ENCODE measurements at regions not wholly inside any gene's neighbourhood (a gene's known extent, or its start where the extent isn't known, plus 50 kb on each side); places are given as distances from the start of the nearest gene placed in this dataset.
A peak's percentile ranks its signal among the peaks of the same experiment; 100 is the strongest.

DNA sequence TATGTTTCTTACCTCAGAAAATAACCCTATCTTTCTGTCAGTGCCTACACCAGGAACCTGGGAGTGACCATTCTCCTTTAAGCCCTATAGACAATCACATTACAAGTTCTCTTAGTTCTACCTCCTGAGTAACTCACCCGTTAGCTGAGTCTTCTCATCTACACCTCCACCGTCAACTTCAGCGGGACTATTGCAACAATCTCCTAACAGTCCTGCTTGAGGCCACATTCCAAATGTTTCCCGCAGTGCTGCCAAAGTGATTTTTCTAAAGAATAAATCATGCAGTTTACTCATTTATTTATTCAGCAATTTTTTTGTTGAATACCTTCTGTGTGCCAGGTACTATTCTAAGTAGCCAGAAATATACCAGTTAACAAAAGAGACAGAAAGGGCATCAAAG, 285.0 kb upstream of the GRIP1 start:
- DNase-seq (ENCODE audit: low spot score) = no peak

- peak; percentile 60 for DNase-seq (ENCODE audit: low spot score)
These were observed 285.8 kb upstream of the GRIP1 start for GRCh38 chr12:66964629-66965028.

- DNase-seq (ENCODE audit: low spot score) = no peak
These were observed 286.7 kb upstream of the GRIP1 start for GRCh38 chr12:66965621-66966020.

- no peak for DNase-seq (ENCODE audit: low spot score)
These were observed 292.9 kb upstream of the GRIP1 start for GRCh38 chr12:66971816-66972215.

DNA sequence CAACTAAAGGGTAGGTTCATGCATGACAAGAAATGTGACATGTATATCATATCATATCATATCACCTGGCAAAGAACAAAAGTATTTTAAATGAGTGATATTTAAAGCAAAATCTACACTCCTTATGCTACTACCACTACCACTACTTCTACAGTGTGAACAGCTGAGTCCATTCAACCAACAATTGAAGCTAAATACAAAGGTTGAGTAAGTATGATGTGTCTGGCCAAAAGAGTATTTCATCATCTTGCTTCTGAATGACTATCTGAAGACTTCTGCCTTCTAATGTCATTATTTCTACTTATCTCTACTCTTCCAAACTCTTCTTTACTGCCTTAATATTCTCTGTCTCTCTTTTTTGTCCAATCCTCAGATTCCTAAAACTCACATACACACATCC, 292.6 kb upstream of the CAND1 start:
- no peak for DNase-seq (ENCODE audit: low spot score)

GRCh38 chr12:66978802-66979201, 290.4 kb upstream of the CAND1 start:
- no peak for DNase-seq (ENCODE audit: low spot score)

DNA sequence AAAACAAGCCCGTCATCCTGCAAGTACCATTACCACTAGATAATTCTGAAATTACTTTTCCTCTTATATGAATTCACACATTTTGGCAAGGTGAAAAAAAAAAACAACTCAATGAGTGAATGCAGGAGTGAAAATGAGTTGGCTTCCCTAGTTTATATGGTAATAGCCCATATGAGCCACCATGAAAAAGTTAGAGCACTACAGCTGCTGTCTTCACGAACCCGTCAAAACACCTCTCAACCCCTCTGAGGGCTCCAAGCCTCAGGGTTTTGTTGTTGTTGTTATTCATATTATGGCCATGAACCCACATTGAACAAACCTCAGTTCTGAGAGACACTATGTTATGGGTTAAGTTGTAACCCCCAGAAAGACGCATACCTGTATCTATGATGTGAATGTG, 289.9 kb upstream of the CAND1 start:
- DNase-seq (ENCODE audit: low spot score) = no peak

GRCh38 chr12:66984077-66984476, 285.1 kb upstream of the CAND1 start:
- DNase-seq (ENCODE audit: low spot score) = no peak

DNA sequence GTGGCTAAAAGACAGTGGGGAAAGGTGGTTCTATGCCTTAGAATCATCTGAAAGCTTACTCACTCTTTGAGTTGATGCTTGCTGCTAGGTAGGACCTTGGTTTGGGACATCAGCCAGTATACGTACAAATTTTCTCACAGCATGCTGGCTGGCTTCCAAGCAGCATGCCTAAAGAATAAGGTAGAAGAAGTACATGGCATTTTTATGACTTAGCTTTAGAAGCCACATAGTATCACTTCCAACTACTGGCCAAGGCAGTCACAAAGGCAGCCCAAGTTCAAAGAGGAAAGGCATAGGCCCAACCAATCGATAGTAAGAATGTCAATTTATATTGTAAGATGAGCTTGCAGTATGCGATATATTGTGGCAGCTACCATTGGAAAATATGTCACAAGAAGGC, 284.2 kb upstream of the CAND1 start:
- no peak for DNase-seq (ENCODE audit: low spot score)

DNA sequence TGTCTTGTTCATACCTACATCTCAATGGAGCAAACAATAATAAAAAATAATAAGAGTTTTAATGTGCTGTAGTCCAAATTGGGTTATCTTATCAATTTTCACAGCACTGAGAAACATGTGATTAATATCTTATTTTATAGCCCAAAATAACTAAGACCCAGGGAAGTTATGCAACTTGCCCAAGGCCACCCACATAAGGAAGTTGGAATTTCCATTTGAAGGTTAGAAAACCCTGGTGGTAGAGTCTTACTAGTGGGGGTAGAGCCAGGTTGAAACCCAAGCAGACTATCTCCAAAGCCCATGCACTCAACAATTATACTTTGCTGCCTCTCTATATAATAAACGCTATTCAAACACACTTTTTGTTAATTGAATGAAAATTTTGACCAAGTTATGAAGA, 270.0 kb upstream of the CAND1 start:
- DNase-seq (ENCODE audit: low spot score) = no peak

- DNase-seq (ENCODE audit: low spot score) = no peak
These were observed 267.9 kb upstream of the CAND1 start for GRCh38 chr12:67001251-67001650.

GRCh38 chr12:67002720-67003119, 266.4 kb upstream of the CAND1 start:
- no peak for DNase-seq (ENCODE audit: low spot score)

DNA sequence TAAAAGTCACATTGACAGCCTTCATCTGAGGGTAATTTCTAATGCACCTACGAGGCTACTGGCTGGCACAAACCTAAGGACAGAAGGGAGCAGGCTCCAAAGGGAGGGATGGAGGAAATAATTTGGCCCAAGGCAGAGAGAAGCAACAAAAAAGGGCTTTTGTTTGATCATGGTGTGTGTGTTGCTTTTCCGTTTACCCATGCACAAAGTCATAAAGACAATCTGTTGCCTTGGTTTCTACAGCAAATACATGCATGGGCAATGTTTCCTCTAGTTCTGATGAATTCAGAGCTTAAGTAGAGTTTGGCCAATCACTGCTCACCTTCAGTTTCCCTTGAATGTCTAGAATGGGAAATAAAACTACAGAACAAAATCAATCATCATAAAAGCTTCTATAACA, 262.5 kb upstream of the CAND1 start:
- no peak for DNase-seq (ENCODE audit: low spot score)

DNA sequence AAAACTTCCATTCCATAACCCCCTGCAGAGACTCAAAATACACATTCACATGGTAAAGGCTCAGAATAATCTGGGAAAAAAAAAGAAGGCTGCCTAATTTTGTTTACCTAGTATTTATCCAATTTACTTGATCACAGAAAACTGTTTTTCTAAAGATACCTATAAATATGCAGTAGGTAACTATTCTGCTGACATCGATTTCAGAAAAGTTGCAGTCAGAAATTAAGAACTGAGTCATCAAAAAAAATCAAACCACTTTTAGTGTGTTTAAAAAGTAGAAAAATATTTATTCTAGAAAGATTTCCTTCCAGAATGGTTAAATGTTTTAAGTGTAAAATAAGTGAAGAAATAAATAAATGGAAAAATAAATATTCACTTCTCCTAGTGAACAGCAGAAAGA, 254.5 kb upstream of the CAND1 start:
- no peak for DNase-seq (ENCODE audit: low spot score)

DNA sequence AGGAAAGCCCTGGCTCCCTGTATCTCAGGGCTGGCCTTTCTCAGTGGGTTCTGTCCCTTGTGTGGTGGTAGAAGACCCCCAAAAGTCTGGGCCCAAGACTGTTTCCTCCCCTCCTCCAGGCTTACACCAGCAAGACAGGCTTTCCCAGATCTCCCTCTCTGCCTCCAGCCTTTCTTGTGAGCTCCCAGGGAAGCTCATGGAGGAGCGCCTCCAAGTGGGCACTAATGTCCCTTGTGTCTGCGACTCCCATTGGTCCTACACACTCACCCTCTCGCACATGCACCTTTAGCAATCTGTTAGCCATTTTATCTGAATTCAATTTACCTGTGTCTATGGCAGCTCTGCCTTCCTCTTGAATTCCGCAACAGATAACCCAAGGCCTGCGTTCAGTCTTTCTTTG, 251.1 kb upstream of the CAND1 start:
- no peak for DNase-seq (ENCODE audit: low spot score)

- no peak for DNase-seq (ENCODE audit: low spot score)
These were observed 250.1 kb upstream of the CAND1 start for GRCh38 chr12:67019070-67019469.

DNA sequence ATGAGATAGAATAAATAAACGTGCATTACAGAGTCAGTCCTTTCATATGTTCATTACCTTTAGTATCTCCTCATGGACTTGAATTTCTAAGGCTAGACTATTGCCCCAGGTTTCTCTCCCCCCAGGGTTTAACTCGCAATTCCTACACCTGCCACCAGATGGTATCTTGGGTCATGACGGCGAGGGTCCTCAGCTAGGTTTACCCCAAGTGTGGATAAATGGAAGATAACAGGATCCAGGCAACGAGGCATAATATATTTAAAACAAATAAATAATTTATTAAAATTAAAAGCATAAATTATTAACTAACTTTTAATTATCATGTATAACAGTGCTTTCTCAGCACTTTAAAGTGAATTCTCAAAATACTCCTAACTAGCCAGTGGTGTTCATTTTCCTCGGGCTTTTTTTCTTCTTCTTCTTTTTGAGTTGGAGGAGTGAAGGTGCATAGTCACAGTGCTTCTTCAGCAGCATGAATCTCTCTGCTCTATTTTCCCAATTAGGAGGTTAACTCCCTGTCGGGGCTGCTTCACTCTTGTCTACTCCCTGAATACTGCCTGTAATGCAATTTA, 243.5 kb upstream of the CAND1 start:
- DNase-seq (ENCODE audit: low spot score) = peak; percentile 13

DNA sequence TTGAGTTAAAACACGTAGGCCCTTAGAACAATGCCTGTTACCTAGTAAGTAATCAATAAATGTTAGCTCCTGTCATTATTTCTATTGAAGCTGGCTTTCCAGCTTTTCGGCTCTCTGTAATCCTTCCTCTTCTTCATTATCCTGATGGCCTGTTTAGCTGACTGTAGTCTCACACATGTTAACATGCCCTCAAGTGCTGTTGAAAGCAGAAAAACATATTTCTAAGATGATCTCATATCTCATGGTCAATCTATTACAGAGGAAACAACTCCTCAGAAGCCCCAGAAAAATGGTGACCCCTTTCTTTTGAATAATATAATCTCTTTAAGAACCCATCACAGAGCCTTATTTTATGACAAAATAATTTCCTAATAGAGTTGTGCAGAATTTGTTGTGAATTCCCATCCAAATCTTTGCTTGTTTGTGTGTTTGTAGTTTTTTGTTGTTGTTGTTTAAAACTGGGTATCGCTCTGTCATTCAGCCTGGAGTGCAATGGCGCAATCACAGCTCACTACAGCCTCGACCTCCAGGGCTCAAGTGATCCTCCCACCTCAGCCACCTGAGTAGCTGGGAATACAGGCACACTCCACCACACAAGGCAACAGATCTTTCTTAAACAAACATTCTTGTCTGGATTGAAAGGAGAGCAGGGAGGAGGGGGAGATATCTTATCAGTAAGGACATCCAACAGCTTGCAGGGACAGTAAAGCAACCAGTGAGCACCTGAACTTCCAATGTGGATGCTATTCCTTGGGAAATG, 242.5 kb upstream of the CAND1 start:
- no peak for DNase-seq (ENCODE audit: low spot score)

- DNase-seq (ENCODE audit: low spot score) = no peak
These were observed 240.6 kb upstream of the CAND1 start for GRCh38 chr12:67028529-67028928.

GRCh38 chr12:67034110-67034879, 234.9 kb upstream of the CAND1 start:
- no peak for DNase-seq (ENCODE audit: low spot score)

DNA sequence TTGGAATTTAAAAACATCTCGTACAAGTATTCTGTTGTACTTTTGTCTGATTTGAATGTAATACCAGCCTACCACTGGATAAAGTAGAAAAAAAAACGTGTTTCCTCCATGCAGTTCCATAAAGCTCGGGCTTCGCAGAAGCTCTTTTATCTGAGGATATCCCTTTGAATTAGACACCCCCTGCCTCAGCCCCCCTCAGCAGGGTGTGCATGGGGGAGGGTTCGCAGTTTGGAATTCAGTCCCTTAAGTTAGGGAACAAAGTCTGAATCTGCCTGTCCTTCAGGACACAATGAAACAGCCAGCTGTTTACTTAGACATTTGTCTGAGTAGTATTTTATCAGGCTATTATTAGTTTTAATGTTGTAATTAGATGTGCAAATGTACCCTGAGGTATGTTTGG, 234.0 kb upstream of the CAND1 start:
- no peak for DNase-seq (ENCODE audit: low spot score)

GRCh38 chr12:67038486-67038885, 230.7 kb upstream of the CAND1 start:
- no peak for DNase-seq (ENCODE audit: low spot score)
